ENCODE measurements at regions not wholly inside any gene's neighbourhood (a gene's known extent, or its start where the extent isn't known, plus 50 kb on each side); places are given as distances from the start of the nearest gene placed in this dataset.

GRCh38 chr2:12959935-12960334 is 243.2 kb downstream of the TRIB2 start:
- Histone ChIP-seq H3K27me3 (replicated peaks in 1 of 2; ENCODE audit: control insufficient read depth in 2 of 2, extremely low read depth in 1 of 2, insufficient read depth in 2 of 2, low read length in 1 of 2) (no peaks in the 10 kb centered on the region), H3K4me1 (ENCODE audit: control insufficient read depth in 1 of 2, extremely low read depth in 1 of 2, insufficient read depth in 2 of 2, low read length in 2 of 2) (peaks cover 0 to 3% of the 10 kb centered on the region in 2 experiments), H3K27ac (ENCODE audit: low read length) (no peak overlapping the region), H3K9me3 (no peaks in the 10 kb centered on the region), H3K36me3 (ENCODE audit: control insufficient read depth in 2 of 2, extremely low read depth in 1 of 2, insufficient read depth in 1 of 2, low read length in 1 of 2) (no peaks in the 10 kb centered on the region), H3K4me3 (ENCODE audit: control insufficient read depth in 1 of 2, extremely low read depth in 1 of 2, low read length in 1 of 2) (no peak overlapping the region)
- ChIA-PET POLR2A (no interaction called here), CTCF (no interaction called here)
- no peak for DNase-seq
- H3K36me3 Mint-ChIP-seq, result no peaks in the 10 kb centered on the region
- no peak overlapping the region for H3K27ac Mint-ChIP-seq
- H3K4me3 Mint-ChIP-seq, result no peak overlapping the region
- H3K9me3 Mint-ChIP-seq, result peaks cover 0 to 9% (median 0%) of the 10 kb centered on the region in 3 donors
- ATAC-seq (replicated peaks in 1 of 4), result no peak
- no CpG with 5 or more reads among the region's 2 CpGs for WGBS (ENCODE audit: insufficient coverage)
- H3K4me1 Mint-ChIP-seq, result peaks cover under 1 to 6% (median 4%) of the 10 kb centered on the region in 3 donors
- peaks cover 8 to 20% of the 10 kb centered on the region in 2 donors for H3K27me3 Mint-ChIP-seq

GRCh38 chr2:12960671-12961070 is 243.9 kb downstream of the TRIB2 start:
- H3K27ac Mint-ChIP-seq, result no peak overlapping the region
- DNase-seq (no peak), ATAC-seq (replicated peaks in 1 of 4) (no peak)
- H3K9me3 ChIP-seq, result no peaks in the 10 kb centered on the region
- no peak overlapping the region for H3K4me3 ChIP-seq (ENCODE audit: control insufficient read depth in 1 of 2, extremely low read depth in 1 of 2, low read length in 1 of 2)
- H3K4me1 Mint-ChIP-seq, result peaks cover 8 to 13% (median 12%) of the 10 kb centered on the region in 3 donors
- H3K4me1 ChIP-seq (ENCODE audit: control insufficient read depth in 1 of 2, extremely low read depth in 1 of 2, insufficient read depth in 2 of 2, low read length in 2 of 2), result peaks cover 0 to 7% of the 10 kb centered on the region in 2 experiments
- 100% methylated on average over 1 of the region's 1 CpG for WGBS (ENCODE audit: insufficient coverage)
- no peak overlapping the region for H3K4me3 Mint-ChIP-seq
- H3K27ac ChIP-seq (ENCODE audit: low read length), result no peak overlapping the region
- no peaks in the 10 kb centered on the region for H3K36me3 ChIP-seq (ENCODE audit: control insufficient read depth in 2 of 2, extremely low read depth in 1 of 2, insufficient read depth in 1 of 2, low read length in 1 of 2)
- H3K36me3 Mint-ChIP-seq, result no peaks in the 10 kb centered on the region
- CTCF ChIA-PET, result no interaction called here
- H3K27me3 Mint-ChIP-seq, result peaks cover 4 to 17% of the 10 kb centered on the region in 2 donors
- H3K27me3 ChIP-seq (replicated peaks in 1 of 2; ENCODE audit: control insufficient read depth in 2 of 2, extremely low read depth in 1 of 2, insufficient read depth in 2 of 2, low read length in 1 of 2), result no peaks in the 10 kb centered on the region
- peaks cover 0 to 9% (median 0%) of the 10 kb centered on the region in 3 donors for H3K9me3 Mint-ChIP-seq
- POLR2A ChIA-PET, result no interaction called here

GRCh38 chr2:12964904-12965539 is 248.3 kb downstream of the TRIB2 start:
- H3K36me3 ChIP-seq (ENCODE audit: control insufficient read depth in 2 of 2, extremely low read depth in 1 of 2, insufficient read depth in 1 of 2, low read length in 1 of 2), result no peaks in the 10 kb centered on the region
- H3K9me3 ChIP-seq, result no peaks in the 10 kb centered on the region
- peaks cover 4 to 7% of the 10 kb centered on the region in 2 experiments for H3K4me1 ChIP-seq (ENCODE audit: control insufficient read depth in 1 of 2, extremely low read depth in 1 of 2, insufficient read depth in 2 of 2, low read length in 2 of 2)
- peaks cover 0 to 5% (median 0%) of the 10 kb centered on the region in 3 donors for H3K9me3 Mint-ChIP-seq
- POLR2A ChIA-PET, result no interaction called here
- no peak overlapping the region for H3K27ac Mint-ChIP-seq
- CTCF ChIA-PET, result no interaction called here
- ATAC-seq (replicated peaks in 1 of 4) (no peak), DNase-seq (no peak)
- no peaks in the 10 kb centered on the region for H3K36me3 Mint-ChIP-seq
- peaks cover 14 to 33% (median 23%) of the 10 kb centered on the region in 3 donors for H3K4me1 Mint-ChIP-seq
- H3K27me3 ChIP-seq (replicated peaks in 1 of 2; ENCODE audit: control insufficient read depth in 2 of 2, extremely low read depth in 1 of 2, insufficient read depth in 2 of 2, low read length in 1 of 2), result peaks cover 0 to 2% of the 10 kb centered on the region in 2 experiments
- H3K27me3 Mint-ChIP-seq, result peaks cover 5 to 12% of the 10 kb centered on the region in 2 donors
- no peak overlapping the region for H3K27ac ChIP-seq (ENCODE audit: low read length)
- H3K4me3 ChIP-seq (ENCODE audit: control insufficient read depth in 1 of 2, extremely low read depth in 1 of 2, low read length in 1 of 2), result no peak overlapping the region
- peak overlapping the region in 1 of 3 donors; percentile 6 for H3K4me3 Mint-ChIP-seq
- no CpG with 5 or more reads among the region's 5 CpGs for WGBS (ENCODE audit: insufficient coverage)

GRCh38 chr2:12965540-12966269 is 249.0 kb downstream of the TRIB2 start:
- no peak overlapping the region for H3K4me3 ChIP-seq (ENCODE audit: control insufficient read depth in 1 of 2, extremely low read depth in 1 of 2, low read length in 1 of 2)
- peaks cover 4 to 7% of the 10 kb centered on the region in 2 experiments for H3K4me1 ChIP-seq (ENCODE audit: control insufficient read depth in 1 of 2, extremely low read depth in 1 of 2, insufficient read depth in 2 of 2, low read length in 2 of 2)
- H3K9me3 ChIP-seq, result no peaks in the 10 kb centered on the region
- Mint-ChIP-seq H3K27ac (peak overlapping the region; percentile 4 to 35), H3K4me1 (peaks cover 14 to 33% (median 23%) of the 10 kb centered on the region in 3 donors), H3K27me3 (peaks cover 2 to 8% of the 10 kb centered on the region in 2 donors), H3K9me3 (no peaks in the 10 kb centered on the region), H3K36me3 (no peaks in the 10 kb centered on the region), H3K4me3 (peak overlapping the region in 1 of 3 donors; percentile 6)
- peak; percentile 61 to 96 (median 86) for ATAC-seq (replicated peaks in 1 of 4)
- ChIA-PET POLR2A (no interaction called here), CTCF (interaction anchor here in 1 of 2 donors (1.3 kb wide), 1 partner anchor 35 kb away, joined by 5 read pairs; no protein-coding TSS in a partner anchor)
- H3K27me3 ChIP-seq (replicated peaks in 1 of 2; ENCODE audit: control insufficient read depth in 2 of 2, extremely low read depth in 1 of 2, insufficient read depth in 2 of 2, low read length in 1 of 2), result peaks cover 0 to 2% of the 10 kb centered on the region in 2 experiments
- DNase-seq, result peak in 1 of 35 experiments; percentile 25
- peak overlapping the region; percentile 43 for H3K27ac ChIP-seq (ENCODE audit: low read length)
- H3K36me3 ChIP-seq (ENCODE audit: control insufficient read depth in 2 of 2, extremely low read depth in 1 of 2, insufficient read depth in 1 of 2, low read length in 1 of 2), result no peaks in the 10 kb centered on the region

GRCh38 chr2:12967804-12968203 is 251.1 kb downstream of the TRIB2 start:
- no peak overlapping the region for H3K27ac Mint-ChIP-seq
- ChIA-PET POLR2A (interaction anchor here in 1 of 2 donors (0.6 kb wide), 1 partner anchor 29 kb away, joined by 3 read pairs; no protein-coding TSS in a partner anchor), CTCF (no interaction called here)
- H3K9me3 Mint-ChIP-seq, result no peaks in the 10 kb centered on the region
- no peaks in the 10 kb centered on the region for H3K9me3 ChIP-seq
- H3K36me3 Mint-ChIP-seq, result no peaks in the 10 kb centered on the region
- H3K27ac ChIP-seq (ENCODE audit: low read length), result no peak overlapping the region
- DNase-seq (no peak), ATAC-seq (replicated peaks in 1 of 4) (no peak)
- no CpG with 5 or more reads among the region's 1 CpG for WGBS (ENCODE audit: insufficient coverage)
- peaks cover 0 to 2% of the 10 kb centered on the region in 2 experiments for H3K27me3 ChIP-seq (replicated peaks in 1 of 2; ENCODE audit: control insufficient read depth in 2 of 2, extremely low read depth in 1 of 2, insufficient read depth in 2 of 2, low read length in 1 of 2)
- peaks cover 4 to 7% of the 10 kb centered on the region in 2 experiments for H3K4me1 ChIP-seq (ENCODE audit: control insufficient read depth in 1 of 2, extremely low read depth in 1 of 2, insufficient read depth in 2 of 2, low read length in 2 of 2)
- no peak overlapping the region for H3K4me3 ChIP-seq (ENCODE audit: control insufficient read depth in 1 of 2, extremely low read depth in 1 of 2, low read length in 1 of 2)
- no peaks in the 10 kb centered on the region for H3K36me3 ChIP-seq (ENCODE audit: control insufficient read depth in 2 of 2, extremely low read depth in 1 of 2, insufficient read depth in 1 of 2, low read length in 1 of 2)
- no peak overlapping the region for H3K4me3 Mint-ChIP-seq
- peaks cover 2 to 7% of the 10 kb centered on the region in 2 donors for H3K27me3 Mint-ChIP-seq
- peaks cover 14 to 31% (median 23%) of the 10 kb centered on the region in 3 donors for H3K4me1 Mint-ChIP-seq

- Mint-ChIP-seq H3K27ac (no peak overlapping the region), H3K36me3 (no peaks in the 10 kb centered on the region), H3K9me3 (no peaks in the 10 kb centered on the region), H3K4me3 (no peak overlapping the region), H3K4me1 (peaks cover 14 to 31% (median 23%) of the 10 kb centered on the region in 3 donors), H3K27me3 (peaks cover 2 to 7% of the 10 kb centered on the region in 2 donors)
- no peak for ATAC-seq (replicated peaks in 1 of 4)
- H3K27ac ChIP-seq (ENCODE audit: low read length), result no peak overlapping the region
- no peaks in the 10 kb centered on the region for H3K36me3 ChIP-seq (ENCODE audit: control insufficient read depth in 2 of 2, extremely low read depth in 1 of 2, insufficient read depth in 1 of 2, low read length in 1 of 2)
- ChIA-PET CTCF (no interaction called here), POLR2A (no interaction called here)
- WGBS (ENCODE audit: insufficient coverage), result 100% methylated on average over 1 of the region's 3 CpGs
- no peak for DNase-seq
- no peaks in the 10 kb centered on the region for H3K9me3 ChIP-seq
- peaks cover 4 to 7% of the 10 kb centered on the region in 2 experiments for H3K4me1 ChIP-seq (ENCODE audit: control insufficient read depth in 1 of 2, extremely low read depth in 1 of 2, insufficient read depth in 2 of 2, low read length in 2 of 2)
- H3K4me3 ChIP-seq (ENCODE audit: control insufficient read depth in 1 of 2, extremely low read depth in 1 of 2, low read length in 1 of 2), result no peak overlapping the region
- H3K27me3 ChIP-seq (replicated peaks in 1 of 2; ENCODE audit: control insufficient read depth in 2 of 2, extremely low read depth in 1 of 2, insufficient read depth in 2 of 2, low read length in 1 of 2), result peaks cover 0 to 5% of the 10 kb centered on the region in 2 experiments
Observed at GRCh38 chr2:12968399-12968798, 251.7 kb downstream of the TRIB2 start.

All from T-cell (primary cell).